LNCAP (cell line): ENCODE measurements at regions not wholly inside any gene's neighbourhood (a gene's known extent, or its start where the extent isn't known, plus 50 kb on each side); places are given as distances from the start of the nearest gene placed in this dataset.

Experiments
- CTCF ChIP-seq: fragments of 450-650 bp; IDR thresholded peaks from 2 replicates; pipeline ENCODE4 v1.5.1; 2017; ENCODE audit warnings: mild to moderate bottlenecking

GRCh38 chr14:22456421-22456820 is 132.6 kb downstream of the DAD1 start:
- no peak for TF ChIP-seq CTCF

GRCh38 chr14:22452330-22452729 is 136.7 kb downstream of the DAD1 start:
- TF ChIP-seq CTCF: no peak

- TF ChIP-seq CTCF: no peak
These were observed 138.8 kb downstream of the DAD1 start for GRCh38 chr14:22450266-22450665.

- TF ChIP-seq CTCF: no peak
These were observed 139.5 kb downstream of the DAD1 start for GRCh38 chr14:22449600-22449905.

GRCh38 chr14:22448905-22449599 is 140.0 kb downstream of the DAD1 start:
- TF ChIP-seq CTCF: no peak

- TF ChIP-seq CTCF: no peak
These were observed 140.8 kb downstream of the DAD1 start for GRCh38 chr14:22448035-22448904.

- TF ChIP-seq CTCF: no peak
These were observed 150.3 kb downstream of the DAD1 start for GRCh38 chr14:22438742-22439141.
